Superior temporal gyrus (tissue), 1 donor: ENCODE measurements at regions not wholly inside any gene's neighbourhood (a gene's known extent, or its start where the extent isn't known, plus 50 kb on each side); places are given as distances from the start of the nearest gene placed in this dataset.

ENCODE experiments used
- DNase-seq: peaks from one replicate; pipeline ENCODE4 v3.0.0-alpha.2; 2016; ENCODE audit errors: extremely low spot score

DNA sequence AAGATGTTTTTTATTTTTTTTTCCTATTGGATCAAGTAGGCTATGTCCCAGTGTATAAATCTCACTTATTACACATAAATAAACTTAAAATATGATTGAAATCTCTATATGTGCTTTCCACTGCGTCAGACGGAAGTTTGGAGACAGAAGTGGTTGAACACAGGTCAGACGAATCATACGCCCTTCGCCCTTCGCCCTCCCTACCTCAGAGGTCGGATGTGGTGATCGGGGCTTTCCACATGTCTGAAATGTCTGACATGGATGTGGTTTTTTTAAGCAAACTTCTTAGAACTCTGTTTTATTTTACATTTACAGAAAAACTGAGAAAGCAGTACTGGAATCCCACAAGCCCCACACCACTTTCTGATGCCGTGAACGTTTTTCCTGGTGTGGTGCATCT lies 344.4 kb downstream of the THBS2 start:
- no peak for DNase-seq

DNA sequence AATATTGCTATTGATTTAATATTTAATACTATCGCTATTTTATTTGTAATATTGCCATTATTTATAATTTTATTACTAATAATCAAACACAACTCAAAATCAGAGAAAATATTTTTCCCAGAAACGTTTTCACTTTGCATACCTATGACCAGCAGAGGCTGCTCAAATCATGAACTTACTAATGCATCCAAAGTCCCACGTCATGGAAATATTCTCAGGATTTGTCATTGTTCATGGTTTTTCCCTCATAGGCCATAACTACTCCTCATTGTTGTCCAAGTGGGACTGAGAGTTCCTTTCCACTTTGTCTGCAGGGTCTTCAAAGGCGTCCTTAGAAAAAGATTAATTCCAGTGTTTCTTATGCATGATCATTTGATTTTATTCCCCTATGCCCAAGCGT lies 344.8 kb downstream of the THBS2 start:
- DNase-seq = no peak

DNA sequence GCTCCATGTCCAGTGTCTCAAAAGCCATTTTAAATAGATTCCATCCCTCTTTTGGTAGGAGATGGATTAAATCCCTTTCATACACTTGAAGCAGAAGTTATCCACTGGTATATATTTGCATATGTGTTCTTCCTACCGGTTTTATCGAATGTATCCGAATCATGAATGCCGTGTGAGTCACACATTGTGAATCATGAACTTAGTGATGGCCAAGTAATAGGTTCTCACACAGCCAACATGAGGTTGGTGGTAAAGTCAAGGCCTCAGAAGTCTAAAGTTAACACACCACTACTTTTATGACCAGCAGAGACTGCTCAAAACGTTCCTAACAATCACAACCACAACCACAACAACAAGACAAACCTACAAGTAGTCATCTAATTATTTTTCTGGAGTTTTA lies 345.5 kb downstream of the THBS2 start:
- no peak for DNase-seq

DNA sequence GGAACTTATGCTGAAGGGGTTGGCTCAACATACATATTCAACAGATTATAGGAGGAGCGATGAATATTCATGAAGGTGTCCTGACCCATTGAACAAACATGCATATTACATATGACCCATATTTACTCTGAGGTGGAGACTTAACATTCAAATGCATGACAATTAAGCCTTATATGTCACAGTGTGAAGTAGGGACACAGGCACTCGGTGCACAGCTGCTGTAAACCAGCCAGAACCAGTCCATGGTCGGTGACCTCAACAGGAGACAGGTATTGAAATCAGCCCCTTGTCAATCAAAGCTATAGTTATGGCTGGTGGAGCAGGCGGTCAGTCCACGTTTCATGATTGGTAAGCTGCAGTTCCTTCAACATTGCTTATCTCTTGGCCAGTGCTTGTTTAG lies 347.3 kb downstream of the THBS2 start:
- DNase-seq = no peak

DNA sequence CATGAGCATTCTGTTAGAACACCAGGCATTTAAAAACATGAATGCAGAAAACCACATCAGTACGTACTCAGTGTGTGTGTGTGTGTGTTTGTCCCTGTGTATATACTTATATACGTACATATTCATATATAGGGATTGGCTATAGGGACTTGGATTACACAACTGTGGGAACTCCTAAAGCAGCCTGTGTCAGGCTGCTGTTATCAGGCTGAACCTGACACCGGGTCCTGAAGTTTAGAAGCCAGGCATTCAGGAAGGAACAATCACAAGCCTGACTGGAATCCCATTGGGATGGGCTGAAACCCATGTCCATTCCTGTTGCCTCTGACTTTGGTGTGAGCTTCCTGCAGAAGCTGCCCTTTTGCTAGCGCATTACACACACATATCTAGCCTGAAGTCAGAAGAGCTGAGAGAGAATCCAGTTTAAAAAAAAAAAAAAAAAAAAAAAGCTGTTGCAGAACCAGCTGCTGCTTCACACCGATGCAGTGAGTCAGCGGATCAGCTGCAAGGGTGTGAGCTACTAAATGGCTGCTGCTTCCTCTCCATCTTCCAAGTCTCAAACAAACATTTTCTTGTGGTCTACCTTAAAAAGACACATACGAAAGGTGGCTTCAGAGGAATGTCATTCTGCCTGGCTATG lies 348.1 kb downstream of the THBS2 start:
- no peak for DNase-seq

DNA sequence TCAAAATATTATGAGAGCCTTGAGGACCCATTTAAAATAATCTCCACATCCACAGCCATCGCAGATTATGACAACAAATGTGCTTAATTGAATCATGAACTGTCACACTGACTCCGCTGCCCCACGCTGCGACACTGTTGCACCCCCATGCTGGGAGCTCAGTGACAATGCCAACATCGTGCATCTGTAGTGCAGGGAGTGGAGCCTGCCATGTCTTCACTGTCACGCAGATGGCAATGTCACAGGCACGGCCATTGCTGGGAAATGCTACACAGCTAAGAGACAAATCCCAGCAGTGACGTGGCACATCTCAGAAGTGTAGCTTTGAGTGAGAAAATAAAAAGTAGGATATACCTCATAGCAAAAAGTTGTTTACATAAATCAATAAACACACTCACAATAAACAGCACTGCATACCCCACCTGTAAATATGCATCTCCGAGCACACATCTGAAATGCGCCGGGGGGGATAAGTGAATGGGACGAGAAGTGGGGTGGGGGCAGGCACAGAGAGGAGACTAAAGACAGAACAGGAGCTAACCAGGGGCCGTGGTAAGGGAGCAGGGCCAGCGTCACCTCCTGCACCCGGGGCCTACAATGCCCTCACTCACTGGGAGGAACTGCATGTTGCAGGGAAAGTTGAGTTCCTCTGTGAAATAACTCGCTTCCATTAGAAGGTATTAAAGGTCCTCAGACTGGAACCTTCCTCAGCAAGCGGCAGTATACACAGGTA lies 349.9 kb downstream of the THBS2 start:
- no peak for DNase-seq

DNA sequence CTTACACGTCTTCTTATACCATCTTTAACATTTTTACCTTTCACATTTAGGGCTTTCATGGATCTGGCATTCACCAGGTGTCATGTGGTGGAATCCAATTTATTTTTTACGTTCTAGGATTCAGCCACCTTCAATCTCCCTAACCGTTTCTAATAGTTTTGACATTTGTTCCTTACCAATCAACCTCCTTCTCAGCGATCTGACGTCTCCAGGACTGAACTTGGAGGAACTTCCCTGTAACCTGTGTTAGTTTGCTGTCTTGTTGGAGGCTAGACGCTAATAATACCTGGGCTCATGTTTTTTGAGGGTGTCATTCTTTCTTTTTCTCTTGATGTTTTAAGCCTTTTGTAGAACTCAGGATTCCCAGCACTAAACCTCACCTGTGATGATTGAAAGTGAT lies 351.6 kb downstream of the THBS2 start:
- no peak for DNase-seq

DNA sequence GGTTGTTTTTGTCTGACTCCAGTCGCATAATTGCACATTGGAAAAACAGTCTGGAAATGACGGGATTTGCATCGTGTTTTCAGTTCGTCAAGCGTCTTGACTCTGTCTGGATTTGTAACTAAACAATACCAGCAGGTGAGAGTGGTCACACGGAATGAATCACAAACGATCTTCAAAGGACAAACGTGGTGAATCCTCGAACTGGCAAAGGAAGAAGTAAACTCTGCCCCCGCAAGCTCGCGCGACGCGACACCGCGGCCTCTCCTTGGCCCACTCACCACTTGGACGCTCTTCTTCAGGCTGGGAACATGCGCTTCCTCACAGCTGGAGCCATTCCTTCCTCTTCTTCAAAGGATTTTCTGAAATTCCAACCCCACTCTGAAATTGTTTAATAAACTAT lies 352.6 kb downstream of the THBS2 start:
- no peak for DNase-seq

DNA sequence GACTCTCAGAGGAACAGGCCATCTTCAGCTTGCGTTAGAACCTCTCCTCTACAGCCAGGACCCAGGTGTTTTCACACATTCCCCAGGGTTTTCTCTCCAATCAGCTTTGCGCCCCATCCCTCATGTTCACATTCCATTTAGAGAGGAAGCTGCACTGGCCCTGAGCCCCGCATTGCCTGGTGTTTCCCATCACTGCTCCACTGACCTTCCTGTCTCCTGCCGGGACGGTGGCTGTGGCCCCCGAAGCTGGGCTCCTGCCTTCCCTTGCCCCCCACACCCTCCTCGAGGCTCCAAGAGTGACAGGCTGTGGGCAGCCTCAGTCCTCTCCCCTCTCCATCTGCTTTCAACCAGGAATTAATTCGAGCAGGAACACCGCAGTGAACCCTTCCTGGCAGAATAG lies 357.3 kb downstream of the THBS2 start:
- DNase-seq = no peak

DNA sequence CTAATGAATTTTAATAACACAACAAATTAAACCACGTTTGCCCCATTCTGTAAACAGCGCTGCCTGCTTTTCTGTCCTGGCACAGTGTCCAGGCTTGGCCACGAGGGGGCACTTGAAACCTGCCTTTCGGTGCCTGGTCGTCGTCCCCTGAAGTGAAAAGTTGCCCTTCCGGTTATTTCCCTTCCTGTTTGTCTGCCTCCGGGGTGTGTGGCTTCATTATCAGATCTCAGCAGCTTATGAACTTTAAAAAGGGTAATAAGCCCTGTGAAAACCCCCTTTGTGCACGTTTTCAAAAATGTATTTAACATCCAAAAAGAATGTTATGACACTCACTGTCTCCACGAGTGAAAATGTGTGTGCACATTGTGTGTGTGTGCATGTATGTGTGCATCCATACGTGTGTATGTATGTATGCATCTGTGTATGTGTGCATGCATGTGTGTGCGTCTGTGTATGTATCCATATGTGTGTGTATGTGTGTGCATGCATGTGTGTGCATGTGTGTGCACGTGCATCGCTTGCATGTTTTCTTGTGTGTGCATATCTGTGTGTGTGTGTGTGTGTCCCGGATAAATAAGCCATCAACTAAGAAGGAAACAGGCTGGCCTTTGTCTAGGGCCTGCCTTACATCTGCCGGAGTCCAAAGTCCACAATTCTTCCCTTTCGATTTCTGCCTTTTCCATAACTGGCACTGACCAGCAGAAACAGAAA lies 358.4 kb downstream of the THBS2 start:
- DNase-seq = peak; percentile 92

DNA sequence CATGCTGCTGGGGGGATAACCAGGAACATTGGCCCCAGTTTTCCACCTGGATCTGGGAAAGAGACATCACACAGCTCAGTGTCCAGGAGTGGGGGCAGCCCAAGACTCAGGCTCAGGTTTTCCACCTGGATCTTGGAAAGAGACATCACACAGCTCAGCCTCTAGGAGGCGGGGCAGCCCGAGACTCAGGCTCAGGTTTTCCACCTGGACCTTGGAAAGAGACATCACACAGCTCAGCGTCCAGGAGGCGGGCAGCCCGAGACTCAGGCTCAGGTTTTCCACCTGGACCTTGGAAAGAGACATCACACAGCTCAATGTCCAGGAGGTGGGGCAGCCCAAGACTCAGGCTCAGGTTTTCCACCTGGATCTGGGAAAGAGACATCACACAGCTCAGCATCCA lies 361.6 kb downstream of the THBS2 start:
- DNase-seq = no peak

DNA sequence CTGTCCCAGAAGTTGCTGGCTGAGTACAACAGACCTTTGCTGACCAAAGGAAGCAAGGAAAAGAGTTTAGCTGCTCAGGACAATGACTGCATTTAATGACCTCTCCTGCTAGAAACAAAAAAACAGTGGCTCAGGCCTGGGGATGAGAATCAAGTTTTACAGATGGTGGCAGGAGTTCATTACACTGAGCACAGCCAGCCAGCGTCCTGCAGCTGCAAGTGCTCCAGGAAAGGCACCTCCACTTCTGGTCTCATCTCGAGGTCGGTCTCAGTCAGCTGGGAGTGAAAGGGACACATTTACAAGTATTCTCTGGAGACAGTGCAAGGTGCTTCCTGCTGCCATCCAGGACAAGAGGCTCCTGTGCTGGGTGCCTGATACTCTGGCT lies 362.7 kb downstream of the THBS2 start:
- no peak for DNase-seq

DNA sequence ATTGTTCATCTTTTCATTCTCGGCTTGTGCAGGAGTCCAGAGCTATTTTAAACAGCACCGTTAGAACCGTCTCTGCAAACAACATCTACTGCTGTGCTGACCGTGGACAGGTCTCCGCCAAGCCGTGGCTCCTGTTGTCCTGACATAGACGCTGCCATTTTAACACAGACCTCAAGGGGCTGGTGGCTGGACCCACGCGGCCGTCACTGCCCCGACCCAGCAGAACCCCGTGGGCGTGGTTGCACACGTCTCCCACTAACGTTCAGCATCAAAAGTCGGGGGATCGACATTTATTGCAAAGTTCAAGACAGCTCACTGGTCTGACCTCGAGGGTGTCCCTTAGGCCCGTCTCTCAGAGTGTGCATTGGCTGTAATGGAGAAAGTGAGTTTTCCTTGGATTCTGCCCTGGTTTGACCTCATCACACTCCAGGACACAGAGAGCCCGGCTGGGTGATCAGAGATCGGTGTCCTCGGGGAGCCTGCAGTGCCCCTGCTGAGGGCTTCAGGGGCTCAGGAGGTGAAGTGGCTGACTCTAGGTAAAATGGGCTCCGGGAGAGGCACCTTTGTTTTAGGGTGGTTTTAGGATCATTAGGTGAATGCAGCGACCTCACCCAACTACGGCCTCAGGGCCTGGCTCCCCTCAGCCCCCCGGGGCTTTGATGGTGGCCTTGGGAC lies 363.2 kb downstream of the THBS2 start:
- DNase-seq = no peak

DNA sequence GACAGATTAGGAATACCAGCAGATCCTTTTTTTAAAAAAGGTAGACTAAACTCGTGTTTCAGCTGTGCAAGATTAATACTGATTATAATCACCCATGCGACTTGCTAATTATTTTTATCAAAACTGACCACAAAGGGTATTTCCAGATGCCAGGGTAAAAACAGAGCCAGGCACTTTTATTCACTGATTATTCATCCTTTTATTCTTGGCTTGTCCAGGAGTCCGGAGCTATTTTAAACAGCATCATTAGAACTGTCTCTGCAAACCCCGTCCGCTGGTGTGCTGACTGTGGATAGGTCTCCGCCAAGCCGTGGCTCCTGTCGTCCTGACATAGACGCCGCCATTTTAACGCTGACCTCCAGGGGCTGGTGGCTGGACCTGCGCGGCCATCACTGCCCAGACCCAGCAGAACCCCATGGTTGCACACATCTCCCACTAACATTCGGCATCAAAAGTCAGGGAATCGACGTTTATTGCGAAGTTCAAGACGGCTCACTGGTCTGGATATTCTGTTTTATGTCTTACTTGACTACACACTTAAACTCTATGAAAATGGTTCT lies 364.8 kb downstream of the THBS2 start:
- DNase-seq = no peak

DNA sequence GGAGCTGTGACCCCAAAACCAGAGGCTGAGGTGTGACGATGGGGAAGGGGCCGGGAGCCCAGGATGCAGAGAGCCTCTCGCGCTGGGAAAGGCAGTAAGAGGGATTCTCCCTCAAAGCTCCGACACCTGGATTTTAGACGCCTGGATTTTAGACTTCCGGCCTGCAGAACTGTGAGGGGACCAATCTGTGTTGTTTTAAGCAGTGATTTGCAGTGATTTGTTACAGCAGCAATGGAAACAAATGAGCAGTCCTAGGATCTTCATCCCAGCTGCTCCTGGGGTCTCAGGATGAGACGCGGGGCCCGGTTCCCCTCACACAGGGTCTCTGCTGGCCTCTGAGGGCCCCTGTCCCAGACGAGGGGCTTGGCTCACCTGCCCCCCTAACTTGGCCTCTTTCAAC lies 365.5 kb downstream of the THBS2 start:
- no peak for DNase-seq

DNA sequence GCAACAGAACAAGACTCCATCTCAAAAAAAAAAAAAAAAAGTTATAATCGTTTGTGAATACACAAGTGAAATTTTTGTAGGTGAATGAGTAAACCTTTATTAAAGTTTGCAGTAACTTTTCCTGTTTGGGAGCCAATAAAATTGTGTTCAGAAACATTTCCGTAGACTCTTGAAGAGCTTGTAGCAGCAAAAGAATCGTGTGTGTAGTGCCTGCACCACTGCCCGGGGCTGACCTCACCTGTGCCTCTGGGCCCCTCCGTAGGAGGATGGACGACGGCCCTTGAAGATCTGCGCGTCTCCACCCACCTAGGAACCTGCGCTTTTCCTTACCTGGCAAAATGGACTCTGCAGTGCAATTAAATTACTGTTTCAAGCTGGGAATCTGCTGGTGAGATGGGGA lies 366.0 kb downstream of the THBS2 start:
- DNase-seq = no peak

DNA sequence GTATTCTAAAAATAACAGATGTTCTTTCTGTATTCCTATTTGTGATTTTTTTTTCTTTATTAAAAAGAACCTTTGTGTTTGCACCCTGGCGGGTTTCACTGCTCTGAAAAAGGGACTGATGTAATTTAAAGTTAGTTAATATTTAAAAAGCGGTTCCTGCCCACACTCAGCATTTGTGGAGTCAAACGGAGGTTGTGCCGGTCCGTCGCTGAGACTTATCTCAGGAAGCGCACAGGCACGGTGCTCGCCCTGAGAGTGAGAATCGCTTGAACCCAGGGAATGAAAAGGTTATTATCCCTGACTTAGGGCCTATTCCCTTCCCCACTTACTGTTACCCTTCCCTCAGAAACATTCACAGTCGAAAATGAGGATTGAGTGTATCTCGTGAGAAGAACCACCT lies 366.7 kb downstream of the THBS2 start:
- no peak for DNase-seq

DNA sequence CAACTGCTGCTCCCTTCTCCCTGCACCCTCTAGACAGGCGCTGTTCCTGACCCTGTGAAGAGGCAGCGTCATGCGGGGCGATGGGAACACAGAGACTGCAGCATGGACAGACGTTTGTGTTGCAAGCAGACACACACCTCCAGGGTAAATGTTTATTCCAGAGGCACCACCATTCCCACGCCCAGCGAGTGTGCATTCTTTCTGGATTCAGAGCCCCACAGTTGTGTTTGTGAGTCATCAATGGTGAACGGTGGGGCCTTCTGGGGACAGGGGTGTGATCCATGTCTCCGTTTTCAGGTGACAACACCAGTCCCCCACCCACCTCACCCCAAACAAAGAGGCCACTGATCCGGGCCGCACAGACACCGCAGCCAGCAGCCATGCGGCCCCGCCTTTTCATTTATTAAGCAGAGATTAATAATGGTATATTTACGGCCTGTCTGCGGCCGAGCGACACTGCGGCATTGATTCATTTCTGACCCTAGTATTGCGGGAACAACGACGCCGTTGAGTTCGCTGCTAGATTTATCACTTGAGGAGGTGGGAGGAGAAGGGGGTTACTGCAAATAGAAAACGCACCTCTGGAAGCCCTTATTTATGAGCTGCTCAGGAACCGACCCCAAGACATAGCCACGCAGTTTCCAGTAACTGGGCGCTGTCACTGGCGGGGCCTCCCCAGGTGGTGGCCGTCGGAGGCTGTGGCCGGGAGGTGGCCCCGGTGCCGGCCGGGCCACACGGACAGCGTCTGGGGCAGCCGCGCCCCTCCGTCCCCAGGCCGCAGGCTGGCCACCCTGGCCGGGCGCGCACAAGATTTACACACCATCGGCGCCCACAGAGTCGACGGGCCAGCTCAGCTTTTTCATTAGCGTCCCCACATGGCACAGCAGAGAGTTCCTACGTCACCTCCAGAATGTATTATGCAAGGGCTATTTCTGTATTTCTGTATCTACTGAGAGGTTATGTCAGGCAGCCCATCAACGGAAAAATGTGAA lies 367.6 kb downstream of the THBS2 start:
- DNase-seq = no peak

DNA sequence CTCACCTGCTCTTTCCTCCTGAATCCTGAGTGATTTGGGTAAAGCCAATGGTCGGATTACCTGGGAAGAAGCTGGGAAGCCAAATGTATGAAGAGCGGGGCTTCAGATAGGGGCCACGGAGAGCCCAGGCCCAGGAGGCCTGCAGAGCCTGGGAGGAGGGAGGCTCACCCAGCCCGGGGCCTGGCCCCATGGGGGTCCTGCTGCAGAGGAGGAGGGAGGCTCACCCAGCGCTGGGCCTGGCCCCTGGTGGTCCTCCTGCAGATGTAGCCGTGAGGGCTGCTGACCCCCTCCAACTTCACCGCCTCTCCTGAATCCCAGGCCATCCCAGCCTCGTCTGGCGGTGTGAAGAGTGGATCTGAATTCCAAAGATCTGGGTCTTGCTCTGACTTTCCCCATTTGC lies 368.4 kb downstream of the THBS2 start:
- DNase-seq = no peak

DNA sequence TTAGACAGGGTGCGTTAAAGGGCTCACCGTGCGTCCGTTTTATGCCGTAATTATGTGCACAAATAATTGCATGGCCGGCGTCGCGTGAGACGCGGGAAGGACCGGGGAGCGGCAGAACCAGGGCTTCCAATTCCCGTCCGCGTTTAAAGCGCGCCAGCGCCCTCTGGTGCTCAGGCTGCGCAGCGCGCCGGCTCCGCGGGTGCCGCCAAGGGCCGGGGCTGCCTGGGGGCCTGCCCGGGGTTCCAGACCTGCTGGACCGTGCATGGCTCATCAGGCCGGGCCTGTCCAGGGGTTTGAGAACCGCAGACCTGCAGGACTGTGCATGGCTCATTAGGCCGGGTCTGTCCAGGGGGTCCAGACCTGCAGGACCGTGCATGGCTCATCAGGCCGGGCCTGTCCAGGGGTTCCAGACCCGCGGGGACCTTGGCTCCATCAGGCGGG lies 369.0 kb downstream of the THBS2 start:
- peak; percentile 79 for DNase-seq

DNA sequence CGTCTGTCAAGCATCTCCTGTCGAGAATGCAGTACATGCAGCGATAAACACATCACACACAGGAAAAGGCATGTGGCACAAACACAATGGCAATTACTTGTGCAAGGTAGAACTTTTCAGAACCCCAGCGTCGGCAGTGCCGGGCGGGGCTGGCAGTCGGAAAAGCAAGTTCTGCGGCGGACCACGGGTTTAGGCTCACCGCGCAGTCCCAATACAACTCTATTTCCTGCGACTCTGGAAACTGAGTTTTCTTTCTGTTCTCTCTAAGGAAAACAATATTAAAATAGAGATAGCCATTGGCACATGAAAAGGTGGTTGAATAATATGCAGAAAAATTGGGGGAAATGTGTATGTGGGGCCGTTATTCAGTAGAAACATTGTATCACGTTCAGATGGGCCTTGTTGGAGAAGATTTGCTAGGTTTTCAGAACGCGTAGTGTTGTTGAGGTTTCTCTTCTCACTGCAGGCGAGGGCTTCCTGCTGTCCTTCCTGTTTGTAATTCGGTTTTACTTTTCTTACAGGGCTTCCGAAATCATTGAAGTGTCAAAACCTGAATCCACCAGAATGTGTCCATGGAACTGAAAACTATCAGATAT lies 369.5 kb downstream of the THBS2 start:
- DNase-seq = no peak
